C4-2B (cell line): ENCODE measurements at regions not wholly inside any gene's neighbourhood (a gene's known extent, or its start where the extent isn't known, plus 50 kb on each side); places are given as distances from the start of the nearest gene placed in this dataset.

Source experiments
- H3K27ac ChIP-seq: fragments of 450-650 bp; 2 replicates; pipeline ENCODE4 v1.5.1; 2017
- ZFX ChIP-seq: fragments of 450-650 bp; IDR thresholded peaks from 2 replicates; pipeline ENCODE4 v1.6.1; 2017
- TF ChIP-seq, protein P1 (sequence below): fragments of 450-650 bp; conservative IDR thresholded peaks from 2 replicates; pipeline ENCODE4 v1.5.1; 2017; ENCODE audit warnings: mild to moderate bottlenecking

DNA sequence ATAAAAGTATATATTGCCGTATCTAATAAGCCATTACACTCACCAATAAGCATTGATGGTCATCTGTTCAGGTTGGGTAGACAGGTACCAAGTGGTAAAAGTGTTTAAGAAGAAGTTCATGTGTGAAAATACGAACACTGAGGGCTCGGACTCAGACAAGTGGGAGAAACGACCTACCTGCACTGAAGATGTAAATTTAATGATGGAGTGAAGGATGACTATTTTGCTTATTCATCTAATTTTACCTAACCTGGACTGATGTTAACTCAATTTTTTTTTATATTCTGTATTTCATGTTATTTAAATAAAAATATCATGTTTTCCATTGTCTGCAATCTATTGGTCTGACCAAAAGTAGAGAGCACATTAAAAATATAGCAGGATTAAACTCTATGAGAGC, 469.1 kb upstream of the BTBD3 start:
- H3K27ac ChIP-seq = no peak overlapping the region
- TF ChIP-seq, protein P1, sequence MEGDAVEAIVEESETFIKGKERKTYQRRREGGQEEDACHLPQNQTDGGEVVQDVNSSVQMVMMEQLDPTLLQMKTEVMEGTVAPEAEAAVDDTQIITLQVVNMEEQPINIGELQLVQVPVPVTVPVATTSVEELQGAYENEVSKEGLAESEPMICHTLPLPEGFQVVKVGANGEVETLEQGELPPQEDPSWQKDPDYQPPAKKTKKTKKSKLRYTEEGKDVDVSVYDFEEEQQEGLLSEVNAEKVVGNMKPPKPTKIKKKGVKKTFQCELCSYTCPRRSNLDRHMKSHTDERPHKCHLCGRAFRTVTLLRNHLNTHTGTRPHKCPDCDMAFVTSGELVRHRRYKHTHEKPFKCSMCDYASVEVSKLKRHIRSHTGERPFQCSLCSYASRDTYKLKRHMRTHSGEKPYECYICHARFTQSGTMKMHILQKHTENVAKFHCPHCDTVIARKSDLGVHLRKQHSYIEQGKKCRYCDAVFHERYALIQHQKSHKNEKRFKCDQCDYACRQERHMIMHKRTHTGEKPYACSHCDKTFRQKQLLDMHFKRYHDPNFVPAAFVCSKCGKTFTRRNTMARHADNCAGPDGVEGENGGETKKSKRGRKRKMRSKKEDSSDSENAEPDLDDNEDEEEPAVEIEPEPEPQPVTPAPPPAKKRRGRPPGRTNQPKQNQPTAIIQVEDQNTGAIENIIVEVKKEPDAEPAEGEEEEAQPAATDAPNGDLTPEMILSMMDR = no peak
- no peak for TF ChIP-seq ZFX

GRCh38 chr20:11451793-11452291, 465.9 kb upstream of the BTBD3 start:
- TF ChIP-seq ZFX = no peak
- TF ChIP-seq, protein P1 = no peak
- no peak overlapping the region for H3K27ac ChIP-seq

DNA sequence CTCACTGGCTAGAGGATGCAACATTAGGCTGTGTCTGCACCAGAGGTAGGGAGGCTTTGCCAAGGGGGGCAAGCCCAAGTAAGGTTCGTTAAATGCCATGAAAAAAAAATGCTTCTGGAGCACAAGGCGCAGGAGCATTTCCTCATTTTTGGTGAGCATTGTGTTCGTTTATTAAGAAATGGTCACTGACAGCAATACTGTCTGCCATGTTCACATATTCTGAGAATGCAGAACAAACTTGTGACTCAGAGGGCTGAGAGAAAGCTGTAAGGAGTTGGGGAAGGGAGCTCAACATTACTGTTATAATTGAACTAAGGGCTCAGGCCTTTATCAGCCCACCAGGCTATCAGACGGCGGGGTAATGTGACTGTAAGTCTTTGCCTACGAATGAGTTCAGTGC, 465.4 kb upstream of the BTBD3 start:
- TF ChIP-seq ZFX = no peak
- TF ChIP-seq, protein P1 = no peak
- H3K27ac ChIP-seq = no peak overlapping the region

DNA sequence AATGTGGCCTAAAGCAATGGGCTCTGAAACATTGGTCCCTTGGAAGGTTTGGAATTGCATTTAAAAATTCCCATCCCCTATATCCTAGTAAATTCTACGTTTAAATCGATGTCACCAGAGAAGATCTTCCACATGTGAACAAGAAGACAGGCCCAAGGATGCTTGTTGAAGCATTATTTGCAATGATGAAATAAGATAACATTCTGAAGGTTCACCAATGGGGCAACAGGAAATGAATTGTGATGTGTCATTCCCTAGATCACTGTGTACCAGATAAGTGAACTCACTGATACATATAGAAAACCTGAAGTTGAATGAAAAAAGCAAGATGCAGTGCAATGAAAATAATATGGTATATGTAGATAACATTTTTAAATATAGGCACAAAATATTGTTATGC, 464.3 kb upstream of the BTBD3 start:
- H3K27ac ChIP-seq = no peak overlapping the region
- TF ChIP-seq, protein P1 = no peak
- TF ChIP-seq ZFX = no peak

DNA sequence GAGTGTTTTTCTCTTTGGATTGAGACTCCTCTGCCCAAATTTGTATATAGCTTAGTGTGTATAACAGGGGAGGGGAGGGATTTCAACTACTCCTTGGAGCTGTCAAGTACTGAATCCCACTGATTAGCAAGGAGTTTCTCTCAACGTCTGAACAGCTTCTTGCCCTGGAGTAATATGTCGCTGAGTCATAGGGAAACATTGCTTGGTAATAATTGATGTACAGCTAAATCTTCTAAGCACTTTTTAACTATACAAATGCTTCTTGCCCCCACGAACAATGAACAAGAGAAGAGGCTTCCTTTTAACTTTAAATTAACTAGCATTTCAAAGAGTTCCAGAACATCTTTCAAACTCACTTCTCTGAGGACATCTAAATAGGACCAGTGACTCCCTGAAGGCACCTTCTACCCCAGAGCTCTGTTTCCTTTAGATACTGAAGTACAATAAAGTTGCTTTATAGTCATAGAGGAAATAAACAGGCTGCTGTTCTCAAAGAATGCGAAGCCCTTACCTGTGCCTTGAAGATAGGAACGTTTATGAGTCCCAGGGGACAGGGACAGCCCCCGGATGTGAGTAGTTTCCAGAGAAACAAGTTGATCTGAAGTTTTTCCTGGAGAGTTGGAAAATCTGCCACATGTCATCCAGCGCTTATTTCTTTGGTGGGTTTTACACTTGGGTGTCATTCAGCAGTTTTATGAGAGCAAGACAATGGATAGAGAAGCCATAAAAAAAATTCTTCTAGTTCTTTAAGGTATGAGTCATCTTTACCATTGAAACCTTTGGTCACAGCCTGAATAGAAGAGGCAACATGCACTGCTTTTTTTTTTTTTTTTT, 462.5 kb upstream of the BTBD3 start:
- H3K27ac ChIP-seq = no peak overlapping the region
- TF ChIP-seq, protein P1 = no peak

GRCh38 chr20:11457488-11457887, 460.2 kb upstream of the BTBD3 start:
- no peak overlapping the region for H3K27ac ChIP-seq
- TF ChIP-seq ZFX = no peak
- TF ChIP-seq, protein P1 = no peak

DNA sequence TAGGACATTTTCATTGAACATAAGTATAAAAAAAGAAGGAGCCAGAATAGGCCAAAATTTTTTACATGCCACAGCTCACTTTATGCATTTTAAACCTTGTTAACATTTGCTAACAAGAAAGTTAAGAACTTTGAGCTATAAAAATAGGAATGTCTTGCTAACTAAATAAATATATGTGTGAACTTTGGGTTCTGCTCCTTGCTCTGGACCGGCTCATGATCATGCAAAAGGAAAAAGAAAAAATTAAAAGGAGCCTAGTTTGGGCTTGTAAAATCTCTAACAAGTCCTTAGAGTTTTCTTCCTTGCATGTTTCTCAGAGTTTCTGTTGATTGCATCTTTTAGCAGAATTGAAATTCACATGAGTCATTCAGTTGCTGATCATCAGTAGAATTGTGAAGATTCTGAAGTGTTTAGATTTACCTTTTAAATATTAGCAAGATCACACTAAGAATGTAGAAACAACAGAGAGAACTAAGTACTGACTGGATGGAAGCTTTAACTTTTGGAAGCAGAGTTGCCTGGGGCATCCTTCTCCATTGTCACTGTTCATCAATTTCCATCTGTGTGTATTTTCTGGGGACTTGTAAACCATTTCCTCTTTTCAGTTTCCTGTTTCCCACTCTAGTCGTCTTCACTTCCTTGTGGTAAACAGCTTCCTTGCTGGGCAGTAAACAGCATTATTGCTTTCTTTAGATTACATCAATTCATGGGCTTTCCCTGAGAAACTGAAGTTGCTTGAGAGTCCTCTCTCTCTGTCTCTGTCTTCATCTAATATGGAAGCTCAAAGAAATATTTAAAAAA, 458.4 kb upstream of the BTBD3 start:
- TF ChIP-seq ZFX = no peak
- H3K27ac ChIP-seq = no peak overlapping the region
